Pons (tissue), 1 donor: ENCODE measurements at regions not wholly inside any gene's neighbourhood (a gene's known extent, or its start where the extent isn't known, plus 50 kb on each side); places are given as distances from the start of the nearest gene placed in this dataset.
"Not testable (repeated sequence)": the region's sequence is repeated elsewhere in the genome, so short reads cannot be mapped to it uniquely, and the experiment has no call there.

ENCODE experiments used
- DNase-seq: peaks from one replicate; pipeline ENCODE4 v3.0.0-alpha.2; 2016; ENCODE audit warnings: low spot score

DNA sequence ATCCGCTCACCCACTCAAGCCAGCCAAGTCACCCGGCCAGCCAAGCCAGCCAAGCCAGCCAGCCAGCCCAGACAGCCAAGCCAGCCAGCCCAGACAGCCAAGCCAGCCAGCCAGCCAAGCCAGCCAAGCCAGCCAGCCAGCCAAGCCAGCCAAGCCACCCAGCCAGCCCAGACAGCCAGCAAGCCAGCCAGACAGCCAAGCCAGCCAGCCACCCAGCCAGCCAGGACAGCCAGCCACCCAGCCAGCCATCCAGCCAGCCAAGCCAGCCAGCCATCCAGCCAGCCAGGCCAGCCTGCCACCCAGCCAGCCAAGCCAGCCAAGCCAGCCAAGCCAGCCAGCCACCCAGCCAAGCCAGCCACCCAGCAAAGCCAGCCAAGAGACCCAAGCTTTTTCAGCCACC lies 316.8 kb upstream of the PLGLB2 start:
- DNase-seq, result not testable (repeated sequence)

- not testable (repeated sequence) for DNase-seq
These were observed 315.0 kb upstream of the PLGLB2 start for GRCh38 chr2:87432711-87433453.

GRCh38 chr2:87436007-87436406 lies 311.9 kb upstream of the PLGLB2 start:
- DNase-seq, result not testable (repeated sequence)

DNA sequence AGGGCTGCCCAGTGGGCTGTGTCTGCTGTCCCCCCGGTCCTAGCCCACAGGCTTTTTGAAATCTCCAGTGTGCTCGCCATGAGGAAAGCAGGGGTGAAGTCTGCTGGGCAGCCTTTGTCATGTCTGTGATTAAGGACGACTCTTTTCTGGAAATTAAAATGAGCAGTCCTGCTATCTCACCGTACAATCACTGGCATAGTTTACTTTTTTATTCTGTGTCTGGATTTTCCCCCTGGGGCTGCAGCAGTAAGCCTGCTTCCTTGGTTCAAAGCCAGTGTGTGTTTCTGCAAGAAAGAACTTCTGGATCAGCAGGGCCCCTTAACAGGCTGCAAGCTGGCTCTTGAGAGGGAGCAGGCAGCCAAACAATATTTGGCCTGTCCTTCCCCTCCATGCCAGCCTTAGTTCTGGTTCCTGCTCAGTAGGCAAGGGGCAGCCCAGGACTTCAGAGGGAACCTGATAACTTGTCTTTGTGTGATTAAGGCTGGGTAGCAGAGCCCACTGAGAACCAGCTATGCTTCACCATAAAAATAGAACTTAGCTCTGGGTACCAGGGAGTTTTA lies 310.1 kb upstream of the PLGLB2 start:
- not testable (repeated sequence) for DNase-seq

DNA sequence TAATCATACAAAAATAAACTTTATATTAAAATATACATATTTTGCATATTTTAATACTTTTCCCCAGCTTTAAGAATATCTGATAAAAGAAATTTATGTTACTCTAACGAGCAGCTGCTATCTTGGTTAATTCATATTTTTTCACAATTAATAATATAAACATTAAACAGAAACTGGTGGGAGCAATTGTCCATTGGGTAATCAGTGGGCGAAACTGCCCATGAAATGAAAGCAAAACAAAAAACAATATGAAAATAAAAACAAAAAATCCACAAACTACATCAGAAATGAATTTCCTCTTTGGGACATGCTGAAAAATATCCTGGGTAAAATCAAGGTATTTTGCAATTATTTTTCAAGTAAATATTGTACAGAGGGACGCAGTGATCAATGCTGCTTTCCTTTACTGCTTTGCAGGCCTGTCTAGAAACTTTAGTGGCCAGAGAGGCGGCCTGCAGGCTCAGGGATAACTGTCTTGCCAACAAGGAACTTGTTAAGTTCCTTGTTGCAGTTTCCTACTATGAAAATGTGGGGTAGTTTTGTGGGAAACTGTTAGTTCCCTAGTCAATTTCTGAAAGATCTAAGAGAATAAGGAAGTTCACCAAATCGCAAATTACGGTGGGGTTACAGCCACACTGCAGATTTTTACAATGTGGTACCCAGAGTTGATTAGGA lies 309.0 kb upstream of the PLGLB2 start:
- DNase-seq, result not testable (repeated sequence)

GRCh38 chr2:87439617-87440204 lies 308.2 kb upstream of the PLGLB2 start:
- not testable (repeated sequence) for DNase-seq

DNA sequence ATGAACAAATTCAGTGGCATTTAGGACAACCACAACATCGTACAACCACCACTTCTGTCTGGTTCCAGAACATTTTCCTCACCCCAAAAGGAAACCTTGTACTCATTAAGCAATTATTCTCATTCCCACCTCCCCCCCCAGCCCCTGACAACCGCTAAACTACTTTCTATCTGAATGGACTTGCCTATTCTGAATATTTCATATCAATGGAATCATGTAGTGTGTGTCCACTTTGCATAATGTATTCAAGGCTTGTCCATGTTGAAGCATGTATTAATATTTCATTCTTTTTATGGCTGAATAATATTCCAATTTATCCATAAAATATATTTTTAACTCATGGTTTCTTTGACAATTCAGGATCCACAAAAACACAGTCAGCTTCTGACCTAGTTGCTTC lies 307.2 kb upstream of the PLGLB2 start:
- DNase-seq, result not testable (repeated sequence)

- not testable (repeated sequence) for DNase-seq
These were observed 306.5 kb upstream of the PLGLB2 start for GRCh38 chr2:87441375-87441774.

DNA sequence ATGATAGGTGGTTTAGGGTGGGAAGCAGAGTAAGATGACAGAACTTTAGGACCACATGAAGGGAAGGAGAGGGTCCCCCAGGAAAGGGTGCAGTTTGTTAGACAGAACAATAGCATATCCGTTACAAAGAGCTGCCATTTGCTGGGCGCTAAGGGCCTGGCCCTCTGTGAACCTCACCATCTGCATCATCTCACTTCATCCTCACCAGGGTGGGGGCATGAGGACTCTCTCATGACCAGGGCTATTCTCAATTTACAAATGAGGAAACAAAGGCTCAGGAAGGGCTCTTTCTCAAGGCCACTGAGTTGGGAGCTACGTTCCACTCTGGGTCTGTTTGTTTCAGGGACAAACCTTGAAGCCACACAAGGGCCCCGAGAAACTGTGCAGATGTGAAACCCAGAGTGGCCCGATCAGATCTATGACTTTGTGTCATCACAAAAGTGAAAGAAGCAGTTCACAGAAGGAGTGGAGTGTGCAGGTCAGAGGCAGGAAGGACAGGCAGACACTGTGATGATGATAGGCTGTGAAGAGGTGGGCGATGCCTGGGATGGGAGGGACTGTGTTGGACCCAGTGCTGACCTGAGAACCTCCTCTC lies 304.8 kb upstream of the PLGLB2 start:
- not testable (repeated sequence) for DNase-seq

DNA sequence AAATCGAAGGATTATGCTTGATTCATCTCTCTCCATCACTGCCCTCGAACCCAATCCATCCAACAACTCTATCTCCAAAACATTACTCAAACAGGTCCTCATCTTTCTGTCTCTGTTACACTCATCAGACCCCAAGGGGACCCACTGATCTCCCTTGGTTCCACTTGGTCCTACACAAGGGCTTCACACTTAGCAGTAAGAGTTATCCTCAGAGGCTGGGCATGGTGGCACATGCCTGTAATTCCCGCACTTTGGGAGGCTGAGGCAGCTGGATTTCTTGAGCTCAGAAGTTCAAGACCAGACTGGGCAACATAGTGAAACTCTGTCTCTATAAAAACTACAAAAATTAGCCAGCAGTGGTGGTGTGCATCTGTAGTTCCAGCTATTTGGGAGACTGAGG lies 302.9 kb upstream of the PLGLB2 start:
- DNase-seq, result not testable (repeated sequence)

DNA sequence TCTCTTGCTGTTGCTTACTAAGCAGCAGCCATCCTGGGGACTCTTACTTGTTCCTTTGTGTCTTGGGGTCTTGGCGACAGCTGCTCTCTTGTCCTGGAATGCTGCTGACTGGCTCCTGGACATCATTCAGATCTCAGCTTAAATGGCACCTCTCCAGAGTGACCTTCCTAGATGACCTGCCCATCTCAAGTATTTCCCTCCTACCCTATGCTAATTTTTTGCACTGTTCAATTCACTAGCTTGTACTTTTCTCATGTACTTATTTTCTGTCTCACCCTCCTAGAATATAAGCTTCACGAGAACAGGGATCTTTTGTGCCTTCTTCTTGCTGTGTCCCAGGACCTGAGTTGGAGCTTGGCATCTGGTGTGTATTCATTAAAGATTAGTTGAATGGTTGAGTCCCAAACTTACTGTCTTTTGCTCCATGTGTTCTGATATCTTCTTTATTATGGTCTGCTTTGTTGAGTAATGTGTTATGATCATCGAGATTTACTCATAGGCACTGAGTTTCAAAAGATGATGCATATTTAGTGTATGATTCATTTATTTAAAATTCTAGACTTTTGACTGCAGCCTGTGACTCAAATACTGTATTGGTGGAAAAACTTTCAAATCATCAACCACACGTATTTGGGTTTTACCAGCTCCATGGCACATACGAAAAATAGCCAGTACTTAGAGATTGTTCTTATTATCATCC lies 302.1 kb upstream of the PLGLB2 start:
- not testable (repeated sequence) for DNase-seq

DNA sequence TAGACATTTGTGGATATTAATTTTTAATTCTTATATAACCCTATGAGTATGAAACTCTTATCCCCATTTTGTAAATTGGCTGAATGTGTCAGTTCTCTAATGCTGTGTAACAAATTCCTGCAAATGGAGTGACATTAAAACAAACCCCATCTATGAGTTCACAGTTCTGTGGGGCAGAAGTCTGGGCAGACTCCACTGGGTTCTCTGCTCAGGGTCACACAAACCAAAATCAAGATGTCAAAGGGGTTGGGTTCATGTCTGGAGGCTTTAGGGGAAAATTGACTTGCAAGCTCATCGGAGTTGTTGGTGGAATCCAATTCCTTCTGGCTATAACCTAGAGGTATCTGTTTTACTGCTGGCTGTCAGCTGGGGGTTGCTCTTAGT lies 301.6 kb upstream of the PLGLB2 start:
- DNase-seq, result not testable (repeated sequence)

DNA sequence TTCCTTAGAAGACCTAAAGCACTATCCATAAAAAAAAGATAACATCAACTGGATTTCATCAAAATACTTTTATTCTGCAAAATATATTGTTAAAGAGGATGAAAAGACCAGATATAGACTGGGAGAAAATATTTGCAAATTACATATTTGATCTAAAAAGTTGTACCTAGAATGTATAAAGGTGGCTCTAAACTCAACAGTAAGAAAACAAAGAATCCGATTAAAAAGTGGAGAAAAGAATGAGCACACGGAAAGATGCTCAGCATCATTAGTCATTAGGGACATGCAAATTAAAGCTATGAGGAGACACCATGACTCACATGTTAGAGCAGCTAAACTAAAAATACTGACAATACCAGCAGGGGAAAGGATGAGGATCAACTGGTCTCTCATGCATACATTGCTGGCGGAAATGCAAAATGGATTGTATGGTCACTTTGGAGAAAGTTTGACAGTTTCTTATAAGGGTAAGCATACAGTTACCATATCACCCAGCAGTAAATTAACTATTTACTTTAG lies 298.4 kb upstream of the PLGLB2 start:
- DNase-seq, result not testable (repeated sequence)

DNA sequence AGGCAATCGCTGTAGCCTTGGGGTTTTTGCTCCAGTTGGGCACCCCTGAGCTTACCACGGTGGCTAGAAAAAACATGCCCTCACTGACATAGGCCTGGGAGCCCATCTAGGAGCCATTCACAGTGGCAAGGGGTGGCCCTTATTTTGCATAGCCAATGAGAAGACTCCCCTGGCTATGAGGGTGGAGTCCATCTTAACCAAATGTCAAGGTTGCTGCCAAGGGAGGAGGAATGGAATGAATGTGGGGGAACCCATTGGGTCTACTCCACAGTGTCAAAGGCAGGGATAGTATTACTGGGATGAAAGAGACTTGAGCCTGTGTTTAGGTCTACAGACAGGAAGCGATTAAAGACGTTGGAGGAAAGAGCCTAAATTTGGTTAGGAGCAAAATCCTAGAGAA lies 295.7 kb upstream of the PLGLB2 start:
- not testable (repeated sequence) for DNase-seq

DNA sequence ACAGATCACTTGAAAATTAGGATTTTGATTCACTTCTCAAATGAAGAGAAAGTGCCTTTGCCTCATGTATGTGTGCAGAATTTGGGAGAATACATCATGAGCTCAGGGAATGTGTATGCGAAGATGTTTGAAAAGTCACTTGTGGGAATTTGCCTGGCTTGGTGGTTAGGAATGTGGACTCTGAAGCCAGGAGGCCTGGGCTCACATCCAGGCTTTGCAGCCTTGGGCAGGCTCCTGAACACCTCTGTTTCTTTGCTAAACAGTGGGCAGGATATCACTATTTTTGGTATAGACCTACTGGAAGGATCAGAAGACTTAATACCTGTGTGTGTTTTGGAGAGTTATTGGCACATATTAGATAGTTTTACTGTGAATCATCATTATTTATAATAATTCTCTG lies 295.0 kb upstream of the PLGLB2 start:
- not testable (repeated sequence) for DNase-seq

- DNase-seq, result not testable (repeated sequence)
These were observed 293.9 kb upstream of the PLGLB2 start for GRCh38 chr2:87453965-87454364.

- DNase-seq, result not testable (repeated sequence)
These were observed 293.5 kb upstream of the PLGLB2 start for GRCh38 chr2:87454421-87454820.

DNA sequence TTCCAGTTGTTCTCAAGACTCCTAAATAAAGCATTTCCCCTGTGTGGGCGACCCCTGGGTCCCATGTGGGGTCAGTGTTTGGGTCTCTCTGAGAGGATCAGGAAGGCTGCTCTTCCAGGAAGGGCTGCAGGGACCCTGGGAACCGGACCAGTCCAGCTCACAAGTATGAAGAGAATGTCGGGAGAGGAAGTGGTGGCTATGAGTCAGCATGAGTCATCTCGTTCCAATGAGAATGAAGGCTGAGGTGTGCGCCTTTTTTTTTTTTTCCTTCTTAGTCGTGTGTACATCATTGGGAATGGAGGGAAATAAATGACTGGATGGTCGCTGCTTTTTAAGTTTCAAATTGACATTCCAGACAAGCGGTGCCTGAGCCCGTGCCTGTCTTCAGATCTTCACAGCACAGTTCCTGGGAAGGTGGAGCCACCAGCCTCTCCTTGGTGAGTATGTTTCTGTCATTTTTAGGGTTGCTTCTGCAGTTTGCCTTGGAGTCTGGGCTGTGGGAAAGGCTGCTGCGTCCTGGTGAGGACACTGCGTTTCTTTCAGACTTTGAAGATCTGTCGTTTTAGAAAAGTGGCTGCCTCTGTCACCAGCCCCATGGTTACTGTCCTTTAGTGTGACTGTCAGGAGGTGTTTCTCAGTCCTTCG lies 292.6 kb upstream of the PLGLB2 start:
- DNase-seq, result not testable (repeated sequence)

DNA sequence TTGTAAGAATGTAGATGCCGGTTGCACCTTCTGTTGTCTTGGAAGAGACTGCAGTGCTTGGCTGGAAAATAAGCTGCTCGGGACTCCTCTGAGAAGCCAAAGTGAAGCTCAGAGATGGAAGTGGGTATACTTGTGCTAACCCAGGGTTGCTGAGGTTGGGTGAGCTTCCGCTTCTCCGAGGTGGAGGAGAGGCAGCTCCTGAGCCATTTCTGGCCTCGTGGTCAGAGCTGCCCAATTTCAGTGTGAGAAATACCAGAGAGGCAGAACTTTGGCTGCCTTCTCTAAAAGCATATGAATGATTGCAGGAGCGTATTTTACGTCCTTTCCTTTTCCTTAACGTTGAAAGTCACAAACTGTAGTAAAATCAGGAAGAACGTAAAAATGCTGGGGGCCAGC lies 292.0 kb upstream of the PLGLB2 start:
- DNase-seq, result not testable (repeated sequence)

DNA sequence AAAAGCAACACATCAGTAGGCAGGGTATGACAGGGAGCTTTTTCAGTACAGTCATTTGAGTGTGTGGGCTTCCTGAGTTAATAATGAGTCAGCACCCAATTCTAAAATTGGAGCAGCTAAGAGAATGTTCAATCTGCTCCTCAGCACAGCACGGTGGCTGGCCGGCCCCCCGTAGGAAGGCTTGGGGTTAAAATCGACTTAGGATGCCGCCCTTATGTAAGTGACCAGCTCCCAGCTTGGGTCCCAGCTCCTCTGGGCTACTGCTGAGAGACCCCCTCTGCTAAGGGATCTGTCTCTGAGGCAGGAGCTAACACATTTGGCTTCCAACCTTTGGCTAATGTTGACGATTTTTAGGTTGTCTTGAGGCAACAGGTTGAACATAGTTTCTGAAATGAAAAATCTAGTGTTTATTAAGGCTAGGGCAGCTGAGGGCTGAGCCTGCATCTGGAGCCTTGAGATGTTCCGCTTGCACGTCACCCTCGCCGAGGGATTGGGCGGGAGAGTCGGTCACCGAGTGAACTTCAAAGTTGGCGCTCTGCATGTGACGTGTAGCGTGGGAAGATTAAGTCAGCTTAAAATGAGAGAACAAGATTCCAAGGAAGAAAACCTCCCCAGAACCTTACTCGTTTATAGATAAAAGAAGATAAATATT lies 291.3 kb upstream of the PLGLB2 start:
- DNase-seq, result not testable (repeated sequence)
